H1 (cell line): ENCODE measurements at regions not wholly inside any gene's neighbourhood (a gene's known extent, or its start where the extent isn't known, plus 50 kb on each side); places are given as distances from the start of the nearest gene placed in this dataset.

Experiments
- CTCF ChIA-PET: fragments of 300-600 bp; sonication (Branson Sonifier 250); formaldehyde crosslinking; loops from one replicate; lab custom pipeline; 2021; ENCODE audit not compliant: partially characterized antibody; lab: Charles Lee
- POLR2A ChIA-PET: fragments of 300-600 bp; sonication (Branson Sonifier 250); formaldehyde crosslinking; loops from one replicate; lab custom pipeline; 2021; ENCODE audit warnings: inconsistent platforms; ENCODE audit not compliant: partially characterized antibody; lab: Charles Lee
- DNase-seq, 2 experiments: peaks; one replicate each; pipeline versions ENCODE4 v3.0.0 to v3.0.0-alpha.2; 2010 to 2022; ENCODE audit warnings: low spot score in 2 of 2, low read depth in 1 of 2, mixed read lengths in 1 of 2
- FAIRE-seq: peaks from 2 replicates; lab custom pipeline; 2011; peaks lifted over from hg19 to GRCh38; lab: Jason Lieb, UNC
- H2AFZ ChIP-seq: 2 replicates; pipeline ENCODE4 v1.8.1; 2012; ENCODE audit warnings: low read length, inconsistent platforms
- H2AK5ac ChIP-seq: 2 replicates; pipeline ENCODE4 v1.6.1; 2013; ENCODE audit warnings: low read depth, low read length
- H2BK120ac ChIP-seq: replicated peaks from 2 replicates; pipeline ENCODE3; 2013; ENCODE audit warnings: low read depth, low read length, inconsistent platforms
- H2BK12ac ChIP-seq: 2 replicates; pipeline ENCODE4 v1.6.1; 2013; ENCODE audit warnings: low read depth, low read length
- H2BK15ac ChIP-seq: 2 replicates; pipeline ENCODE4 v1.6.1; 2013; ENCODE audit warnings: low read length
- H2BK20ac ChIP-seq: 2 replicates; pipeline ENCODE4 v1.6.1; 2013; ENCODE audit warnings: low read length
- H2BK5ac ChIP-seq: 2 replicates; pipeline ENCODE4 v1.6.1; 2013; ENCODE audit warnings: low read depth, low read length
- H3K14ac ChIP-seq: 2 replicates; pipeline ENCODE4 v1.6.1; 2013; ENCODE audit warnings: inconsistent platforms; ENCODE audit not compliant: insufficient read length
- H3K18ac ChIP-seq: 2 replicates; pipeline ENCODE4 v1.6.1; 2013; ENCODE audit warnings: low read length; ENCODE audit errors: extremely low read depth
- H3K23ac ChIP-seq: 2 replicates; pipeline ENCODE4 v1.6.1; 2013; ENCODE audit warnings: inconsistent platforms; ENCODE audit not compliant: insufficient read length
- H3K23me2 ChIP-seq: 2 replicates; pipeline ENCODE4 v1.6.1; 2013; ENCODE audit warnings: low read depth, low read length
- H3K27ac ChIP-seq: 2 replicates; pipeline ENCODE4 v1.6.1; 2011; ENCODE audit warnings: low read depth, low read length, inconsistent platforms
- H3K27me3 ChIP-seq, 4 experiments: replicated peaks in 1 of 4; 1 replicate in 1 of 4; 2 replicates in 3 of 4; pipeline versions ENCODE4 v1.6.1 to v1.8.1; 2011 to 2013; ENCODE audit warnings: low read length in 3 of 4, mild to moderate bottlenecking in 3 of 4, inconsistent platforms in 2 of 4, mixed read lengths in 2 of 4, moderate library complexity in 1 of 4; ENCODE audit not compliant: control insufficient read depth in 3 of 4, insufficient read depth in 3 of 4; ENCODE audit errors: extremely low read depth in 1 of 4
- H3K36me3 ChIP-seq, 4 experiments: 2 replicates each; pipeline versions ENCODE4 v1.6.1 to v1.8.1; 2011 to 2013; ENCODE audit warnings: mild to moderate bottlenecking in 4 of 4, low read length in 3 of 4, moderate library complexity in 2 of 4, control low read depth in 1 of 4, inconsistent platforms in 1 of 4; ENCODE audit not compliant: insufficient read depth in 4 of 4, control insufficient read depth in 2 of 4
- H3K4ac ChIP-seq: replicated peaks from 2 replicates; pipeline ENCODE3; 2013; ENCODE audit warnings: low read length, low read depth, mixed read lengths, inconsistent platforms; ENCODE audit not compliant: insufficient read length
- H3K4me1 ChIP-seq, 4 experiments: replicated peaks in 1 of 4; 1 replicate in 1 of 4; 2 replicates in 3 of 4; pipeline versions ENCODE4 v1.6.1 to v1.8.1; 2011 to 2013; ENCODE audit warnings: low read length in 3 of 4, inconsistent platforms in 2 of 4, mixed read lengths in 1 of 4; ENCODE audit not compliant: insufficient read depth in 4 of 4, control insufficient read depth in 3 of 4
- H3K4me2 ChIP-seq, 2 experiments: 2 replicates each; pipeline versions ENCODE4 v1.6.1 to v1.8.1; 2011 to 2013; ENCODE audit warnings: low read depth in 2 of 2, low read length in 2 of 2, control low read depth in 1 of 2, inconsistent platforms in 1 of 2, mild to moderate bottlenecking in 1 of 2; ENCODE audit not compliant: insufficient read depth in 1 of 2
- H3K4me3 ChIP-seq, 4 experiments: fragments of 200-600, 300-600 bp in 1 of 4; sonication (generic), shearing (Covaris generic), sonication (Bioruptor Twin) in 1 of 4; 2 replicates each; pipeline versions ENCODE4 v1.5.1 to v1.8.1; 2011 to 2016; ENCODE audit warnings: low read length in 4 of 4, low read depth in 3 of 4, control low read depth in 2 of 4, inconsistent platforms in 2 of 4, mild to moderate bottlenecking in 2 of 4, mixed read lengths in 1 of 4, moderate library complexity in 1 of 4; ENCODE audit not compliant: insufficient read depth in 2 of 4; ENCODE audit errors: extremely low read depth in 1 of 4
- H3K56ac ChIP-seq: replicated peaks from 2 replicates; pipeline ENCODE3; 2013; ENCODE audit warnings: low read depth, mild to moderate bottlenecking, mixed read lengths, low read length, inconsistent platforms; ENCODE audit not compliant: insufficient read length
- H3K79me1 ChIP-seq: 2 replicates; pipeline ENCODE4 v1.6.1; 2013; ENCODE audit warnings: low read depth, low read length, control low read depth
- H3K79me2 ChIP-seq, 2 experiments: 2 replicates each; pipeline versions ENCODE4 v1.6.1 to v1.8.1; 2012 to 2013; ENCODE audit warnings: low read length in 2 of 2, mild to moderate bottlenecking in 2 of 2, inconsistent platforms in 1 of 2; ENCODE audit not compliant: insufficient read depth in 2 of 2, control insufficient read depth in 1 of 2
- H3K9ac ChIP-seq, 4 experiments: replicated peaks in 1 of 4; 1 replicate in 1 of 4; 2 replicates in 3 of 4; pipeline versions ENCODE4 v1.6.1 to v1.8.1; 2011 to 2013; ENCODE audit warnings: low read depth in 3 of 4, low read length in 3 of 4, control low read depth in 2 of 4, mild to moderate bottlenecking in 2 of 4, moderate library complexity in 2 of 4, inconsistent platforms in 1 of 4; ENCODE audit errors: extremely low read depth in 1 of 4
- H3K9me3 ChIP-seq, 2 experiments: 2 replicates each; pipeline versions ENCODE4 v1.6.1 to v1.8.1; 2012 to 2013; ENCODE audit warnings: mild to moderate bottlenecking in 2 of 2, moderate library complexity in 2 of 2, control low read depth in 1 of 2, inconsistent platforms in 1 of 2, low read depth in 1 of 2, low read length in 1 of 2, mixed read lengths in 1 of 2; ENCODE audit not compliant: insufficient read depth in 2 of 2
- H4K20me1 ChIP-seq, 2 experiments: replicated peaks in 1 of 2; 2 replicates each; pipeline versions ENCODE3 to v1.8.1; 2011 to 2013; ENCODE audit warnings: inconsistent platforms in 2 of 2, low read length in 2 of 2, mild to moderate bottlenecking in 1 of 2; ENCODE audit not compliant: insufficient read depth in 2 of 2, control insufficient read depth in 1 of 2
- H4K5ac ChIP-seq: 2 replicates; pipeline ENCODE4 v1.6.1; 2013; ENCODE audit warnings: low read length, low read depth, mixed read lengths, inconsistent platforms; ENCODE audit not compliant: insufficient read length
- H4K8ac ChIP-seq: 2 replicates; pipeline ENCODE4 v1.8.0; 2013; ENCODE audit warnings: mild to moderate bottlenecking, moderate library complexity, low read length, inconsistent platforms; ENCODE audit not compliant: insufficient read depth; ENCODE audit errors: extremely low read depth
- H4K91ac ChIP-seq: replicated peaks from 2 replicates; pipeline ENCODE3; 2013; ENCODE audit warnings: low read length, mixed read lengths, inconsistent platforms; ENCODE audit not compliant: insufficient read length
- CHD2 ChIP-seq: IDR thresholded peaks from 2 replicates; pipeline ENCODE4 v1.6.1; 2012; ENCODE audit warnings: low read length, improper control_type of control experiment
- CREB1 ChIP-seq: IDR thresholded peaks from 2 replicates; pipeline ENCODE4 v1.6.1; 2012; ENCODE audit warnings: inconsistent platforms
- EGR1 ChIP-seq: IDR thresholded peaks from 2 replicates; pipeline ENCODE4 v1.6.1; 2011; ENCODE audit warnings: low read depth, low read length, borderline replicate concordance
- EZH2 ChIP-seq: fragments of 200-600 bp; sonication (generic); IDR thresholded peaks from 2 replicates; pipeline ENCODE4 v1.7.1; 2012; ENCODE audit warnings: low read depth, mild to moderate bottlenecking, moderate library complexity, low read length, inconsistent platforms; ENCODE audit not compliant: severe bottlenecking
- HDAC6 ChIP-seq: IDR thresholded peaks from one replicate; pipeline ENCODE4 v1.7.1; 2012; ENCODE audit warnings: low read depth, mild to moderate bottlenecking, inconsistent platforms, low read length, moderate library complexity
- MAFK ChIP-seq: IDR thresholded peaks from 2 replicates; pipeline ENCODE4 v1.6.1; 2012; ENCODE audit warnings: low read depth, mild to moderate bottlenecking, improper control_type of control experiment, low read length
- NANOG ChIP-seq: IDR thresholded peaks from 2 replicates; pipeline ENCODE4 v1.6.1; 2011; ENCODE audit warnings: low read length, low read depth, mild to moderate bottlenecking, inconsistent platforms; ENCODE audit not compliant: insufficient read depth, poor library complexity, severe bottlenecking
- NRF1 ChIP-seq: IDR thresholded peaks from 2 replicates; pipeline ENCODE4 v1.6.1; 2011; ENCODE audit warnings: mild to moderate bottlenecking, low read depth, low read length, improper control_type of control experiment
- SAP30 ChIP-seq: fragments of 300-600 bp; sonication (generic); IDR thresholded peaks from 2 replicates; pipeline ENCODE4 v1.7.1; 2012; ENCODE audit warnings: low read length, moderate library complexity, mild to moderate bottlenecking, inconsistent platforms; ENCODE audit not compliant: insufficient read depth, insufficient replicate concordance
- SUZ12 ChIP-seq: fragments of 200-600 bp; sonication (generic); IDR thresholded peaks from 2 replicates; pipeline ENCODE4 v1.6.1; 2012; ENCODE audit warnings: mild to moderate bottlenecking, inconsistent platforms, low read length, moderate library complexity, mixed read lengths
- TBP ChIP-seq: IDR thresholded peaks from 2 replicates; pipeline ENCODE4 v1.6.1; 2011; ENCODE audit warnings: low read depth, low read length, improper control_type of control experiment
- WGBS, 2 experiments: shearing (Covaris generic) in 1 of 2; methylation state at CpG; one replicate each; pipeline versions ENCODE4 v1.1.6 to v1.1.7; 2013 to 2015; ENCODE audit warnings: low lambda C conversion rate in 2 of 2, mixed read lengths in 2 of 2, inconsistent platforms in 1 of 2, low coverage in 1 of 2, missing lambda C conversion rate in 1 of 2; ENCODE audit not compliant: insufficient replicate concordance in 2 of 2, insufficient coverage in 1 of 2, insufficient read length in 1 of 2; ENCODE audit errors: extremely low coverage in 1 of 2, missing lambda C conversion rate in 1 of 2; 5-methylcytosine and 5-hydroxymethylcytosine counted together
- TF ChIP-seq, protein P1 (sequence below): IDR thresholded peaks from 2 replicates; pipeline ENCODE4 v1.6.1; 2011; ENCODE audit warnings: low read depth, mild to moderate bottlenecking, low read length; ENCODE audit not compliant: insufficient read depth

DNA sequence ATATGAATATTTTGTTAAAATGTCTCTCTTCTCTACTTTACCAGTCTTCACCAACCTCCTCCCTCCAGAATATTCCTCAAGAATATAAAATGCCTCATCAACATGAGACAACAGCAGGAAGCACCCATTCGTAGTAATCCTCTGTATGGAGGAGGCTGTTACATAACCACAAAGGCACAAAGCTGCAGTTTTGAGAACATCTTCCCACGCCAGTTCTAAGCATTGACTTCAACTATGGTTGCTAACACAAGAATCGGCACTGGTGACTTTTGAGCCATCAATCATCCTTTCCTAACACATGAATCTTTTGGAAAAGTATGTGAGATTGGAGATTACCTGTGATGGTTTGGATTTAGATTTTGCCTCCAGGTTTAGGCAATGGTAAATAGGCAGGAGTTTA lies 54.9 kb upstream of the CYP1B1 start:
- H2BK120ac ChIP-seq = no peak overlapping the region
- H3K23ac ChIP-seq = no peak overlapping the region
- H3K4me1 ChIP-seq = no peaks in the 10 kb centered on the region
- no peak overlapping the region for H3K9ac ChIP-seq
- H2BK15ac ChIP-seq = no peak overlapping the region
- TF ChIP-seq, protein P1, sequence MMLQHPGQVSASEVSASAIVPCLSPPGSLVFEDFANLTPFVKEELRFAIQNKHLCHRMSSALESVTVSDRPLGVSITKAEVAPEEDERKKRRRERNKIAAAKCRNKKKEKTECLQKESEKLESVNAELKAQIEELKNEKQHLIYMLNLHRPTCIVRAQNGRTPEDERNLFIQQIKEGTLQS = no peak
- TF ChIP-seq EGR1 = no peak
- no peak for TF ChIP-seq CHD2
- no peak for TF ChIP-seq HDAC6
- no peak for TF ChIP-seq NRF1
- no peak for TF ChIP-seq TBP
- no peak for TF ChIP-seq CREB1
- TF ChIP-seq EZH2 = no peak
- TF ChIP-seq SAP30 = no peak
- no peak for TF ChIP-seq MAFK
- TF ChIP-seq NANOG = no peak
- TF ChIP-seq SUZ12 = no peak
- H3K56ac ChIP-seq = no peak overlapping the region
- no peak overlapping the region for H3K14ac ChIP-seq
- H3K79me1 ChIP-seq = no peaks in the 10 kb centered on the region
- H2BK5ac ChIP-seq = no peak overlapping the region
- H4K20me1 ChIP-seq = no peaks in the 10 kb centered on the region
- H4K5ac ChIP-seq = no peak overlapping the region
- no peak overlapping the region for H4K91ac ChIP-seq
- H3K23me2 ChIP-seq = no peaks in the 10 kb centered on the region
- H3K27me3 ChIP-seq = 0 out of 7 replicates have a peak, but pooled peaks cover 0 to 2% (median 0%) of the 10 kb centered on the region in 4 experiments
- H3K4me3 ChIP-seq = no peak overlapping the region
- POLR2A ChIA-PET = no interaction called here
- no peak overlapping the region for H2BK20ac ChIP-seq
- H3K18ac ChIP-seq = no peak overlapping the region
- no peak overlapping the region for H3K4me2 ChIP-seq
- no peak overlapping the region for H4K8ac ChIP-seq
- FAIRE-seq (no peak), DNase-seq (no peak)
- CTCF ChIA-PET = no interaction called here
- H2AK5ac ChIP-seq = no peak overlapping the region
- H3K4ac ChIP-seq = no peak overlapping the region
- no peak overlapping the region for H2AFZ ChIP-seq
- 88% methylated on average over 3 of the region's 3 CpGs; no CpG with 5 or more reads in 1 of the 2 experiments for WGBS, 2 experiments
- peaks cover 0 to 4% (median 0%) of the 10 kb centered on the region in 4 experiments; a peak in 1 of 8 replicates for H3K36me3 ChIP-seq
- peaks cover 22% of the 10 kb centered on the region in 2 experiments for H3K9me3 ChIP-seq
- no peak overlapping the region for H3K27ac ChIP-seq
- no peaks in the 10 kb centered on the region for H3K79me2 ChIP-seq
- no peak overlapping the region for H2BK12ac ChIP-seq
